Activated CD8-positive, alpha-beta memory T cell treated with anti-CD3 and anti-CD28 coated beads, Interleukin-2, amount 10 ng/mL, durations not matched to agents 7 days and 5 days (primary cell): ENCODE measurements at regions not wholly inside any gene's neighbourhood (a gene's known extent, or its start where the extent isn't known, plus 50 kb on each side); places are given as distances from the start of the nearest gene placed in this dataset.

Experiments used
- ATAC-seq: fragments of 150-1000 bp; cut with Tn5 transposase; one replicate; pipeline ENCODE4 v1.10.0; 2021; ENCODE audit warnings: moderate library complexity
- CTCF ChIA-PET: fragments of 350-600 bp; sonication (Branson Sonifier 250); formaldehyde crosslinking; loops from one replicate; lab custom pipeline; 2021; ENCODE audit warnings: antibody characterized with exemption; lab: Charles Lee
- DNase-seq: peaks from one replicate; pipeline ENCODE4 v3.0.0-alpha.2; 2020
- H3K27ac Mint-ChIP-seq: one replicate; pipeline ENCODE4 v1.8.0; 2021; ENCODE audit warnings: mild to moderate bottlenecking, mixed read lengths
- H3K27me3 Mint-ChIP-seq: one replicate; pipeline ENCODE4 v1.8.0; 2021; ENCODE audit warnings: mixed read lengths
- H3K36me3 Mint-ChIP-seq: one replicate; pipeline ENCODE4 v1.8.0; 2021; ENCODE audit warnings: mild to moderate bottlenecking, mixed read lengths
- H3K4me1 Mint-ChIP-seq: one replicate; pipeline ENCODE4 v1.8.0; 2021; ENCODE audit warnings: mixed read lengths
- H3K4me3 Mint-ChIP-seq: one replicate; pipeline ENCODE4 v1.8.0; 2021; ENCODE audit warnings: mild to moderate bottlenecking, moderate library complexity, mixed read lengths
- H3K9me3 Mint-ChIP-seq: one replicate; pipeline ENCODE4 v1.8.0; 2022; ENCODE audit warnings: low read depth, mixed read lengths

- Mint-ChIP-seq H3K4me1 (peaks cover 87% of the 10 kb centered on the region), H3K27ac (peak overlapping the region; percentile 78), H3K9me3 (no peaks in the 10 kb centered on the region), H3K4me3 (peak overlapping the region; percentile 35), H3K36me3 (peaks cover 2% of the 10 kb centered on the region), H3K27me3 (no peaks in the 10 kb centered on the region)
- ATAC-seq (no peak), DNase-seq (no peak)
- CTCF ChIA-PET = interaction anchor here (1.5 to 1.6 kb wide), 2 partner anchors 15 to 54 kb away, joined by 4 to 7 read pairs; no protein-coding TSS in a partner anchor
Observed at GRCh38 chr17:77385750-77386501, 245.2 kb downstream of the SEC14L1 start.

DNA sequence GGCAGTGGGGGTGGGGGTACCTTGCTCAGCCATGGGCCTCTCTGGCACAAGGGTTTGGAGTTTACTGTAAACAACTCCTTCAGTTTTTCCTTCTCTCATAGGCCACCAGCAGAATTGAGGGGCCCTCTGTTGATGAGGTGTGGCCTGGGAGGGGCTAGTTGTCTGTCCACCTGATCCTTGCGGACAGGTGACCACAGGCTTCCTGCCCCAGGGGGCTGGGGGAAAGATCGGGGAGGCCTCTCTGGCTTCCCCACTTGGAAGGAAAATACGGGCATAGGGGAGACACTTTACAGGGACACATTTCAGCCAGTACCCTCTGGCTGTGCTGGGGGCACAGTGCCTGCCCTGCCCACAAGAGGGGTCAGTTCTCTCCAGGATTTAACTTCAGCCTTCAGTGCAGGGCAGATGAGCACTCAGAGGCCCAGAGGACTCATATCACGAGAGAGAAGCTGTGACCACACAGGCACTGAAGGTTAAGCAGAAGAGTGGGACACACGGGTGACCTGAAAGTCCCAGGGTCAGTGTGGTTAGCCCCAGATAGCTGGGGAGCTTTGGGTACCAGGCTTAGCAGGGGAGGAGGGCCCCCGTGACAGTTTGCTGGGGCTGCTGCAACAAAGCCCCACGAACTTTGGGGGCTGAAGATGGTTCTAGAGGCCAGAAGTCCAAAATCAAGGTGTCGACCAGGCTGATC, 245.9 kb downstream of the SEC14L1 start:
- peak overlapping the region; percentile 35 for H3K4me3 Mint-ChIP-seq
- H3K27ac Mint-ChIP-seq = peak overlapping the region; percentile 78
- peaks cover 6% of the 10 kb centered on the region for H3K36me3 Mint-ChIP-seq
- H3K4me1 Mint-ChIP-seq = peaks cover 87% of the 10 kb centered on the region
- CTCF ChIA-PET = interaction anchor here (0.7 to 1.6 kb wide), 5 partner anchors 10 to 109 kb away, joined by 3 to 10 read pairs (median 5); no protein-coding TSS in a partner anchor
- no peaks in the 10 kb centered on the region for H3K9me3 Mint-ChIP-seq
- ATAC-seq = no peak
- DNase-seq = peak; percentile 71
- H3K27me3 Mint-ChIP-seq = no peaks in the 10 kb centered on the region

- CTCF ChIA-PET = interaction anchor here (1.6 to 4.9 kb wide), 6 partner anchors 12 to 57 kb away, joined by 7 to 53 read pairs (median 30); no protein-coding TSS in a partner anchor
- Mint-ChIP-seq H3K4me1 (peaks cover 88% of the 10 kb centered on the region), H3K27ac (peak overlapping the region; percentile 63), H3K9me3 (no peaks in the 10 kb centered on the region), H3K36me3 (peaks cover 6% of the 10 kb centered on the region), H3K4me3 (no peak overlapping the region), H3K27me3 (no peaks in the 10 kb centered on the region)
- no peak for DNase-seq
- no peak for ATAC-seq
Observed at GRCh38 chr17:77387891-77388290, 247.1 kb downstream of the SEC14L1 start.

GRCh38 chr17:77388384-77389306, 247.9 kb downstream of the SEC14L1 start:
- CTCF ChIA-PET = interaction anchor here (0.7 to 4.9 kb wide), 14 partner anchors 12 to 547 kb away, joined by 3 to 53 read pairs (median 6); no protein-coding TSS in a partner anchor
- Mint-ChIP-seq H3K4me3 (peak overlapping the region; percentile 66), H3K4me1 (peaks cover 85% of the 10 kb centered on the region), H3K27ac (peak overlapping the region; percentile 91), H3K36me3 (peaks cover 7% of the 10 kb centered on the region), H3K9me3 (no peaks in the 10 kb centered on the region), H3K27me3 (no peaks in the 10 kb centered on the region)
- DNase-seq (no peak), ATAC-seq (peak; percentile 4)

DNA sequence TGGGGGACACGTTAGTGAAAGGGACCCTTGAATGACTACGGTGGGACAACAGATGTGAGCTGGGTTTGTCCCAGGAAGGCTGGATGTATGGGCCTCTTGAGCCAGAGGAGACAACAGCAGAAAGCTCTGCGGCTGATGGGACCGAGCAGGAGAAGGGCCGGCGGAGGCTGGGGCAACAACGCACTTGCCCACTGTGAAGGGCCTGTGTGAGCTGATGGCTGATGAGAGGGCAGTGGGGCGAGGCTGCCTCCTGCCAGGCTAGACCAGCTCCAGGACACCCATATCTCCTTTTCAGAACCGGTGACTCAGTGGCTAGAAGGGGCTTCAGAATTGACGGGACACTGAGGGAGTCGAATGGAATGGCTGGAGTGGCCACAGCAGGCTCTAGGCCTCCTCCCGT, 250.1 kb downstream of the SEC14L1 start:
- CTCF ChIA-PET = interaction anchor here (1.1 to 4.9 kb wide), 8 partner anchors 8 to 69 kb away, joined by 3 to 53 read pairs (median 14); no protein-coding TSS in a partner anchor
- H3K27me3 Mint-ChIP-seq = no peaks in the 10 kb centered on the region
- DNase-seq (no peak), ATAC-seq (no peak)
- peaks cover 9% of the 10 kb centered on the region for H3K36me3 Mint-ChIP-seq
- H3K27ac Mint-ChIP-seq = peak overlapping the region; percentile 82
- no peaks in the 10 kb centered on the region for H3K9me3 Mint-ChIP-seq
- peaks cover 80% of the 10 kb centered on the region for H3K4me1 Mint-ChIP-seq
- H3K4me3 Mint-ChIP-seq = peak overlapping the region; percentile 38

- DNase-seq (peak; percentile 81), ATAC-seq (peak; percentile 37)
- peak overlapping the region; percentile 42 for H3K4me3 Mint-ChIP-seq
- H3K4me1 Mint-ChIP-seq = peaks cover 72% of the 10 kb centered on the region
- H3K9me3 Mint-ChIP-seq = no peaks in the 10 kb centered on the region
- peak overlapping the region; percentile 82 for H3K27ac Mint-ChIP-seq
- CTCF ChIA-PET = interaction anchor here (1.1 to 4.9 kb wide), 6 partner anchors 8 to 60 kb away, joined by 3 to 53 read pairs (median 8); no protein-coding TSS in a partner anchor
- no peaks in the 10 kb centered on the region for H3K27me3 Mint-ChIP-seq
- peaks cover 9% of the 10 kb centered on the region for H3K36me3 Mint-ChIP-seq
Observed at GRCh38 chr17:77391668-77392375, 251.1 kb downstream of the SEC14L1 start.

DNA sequence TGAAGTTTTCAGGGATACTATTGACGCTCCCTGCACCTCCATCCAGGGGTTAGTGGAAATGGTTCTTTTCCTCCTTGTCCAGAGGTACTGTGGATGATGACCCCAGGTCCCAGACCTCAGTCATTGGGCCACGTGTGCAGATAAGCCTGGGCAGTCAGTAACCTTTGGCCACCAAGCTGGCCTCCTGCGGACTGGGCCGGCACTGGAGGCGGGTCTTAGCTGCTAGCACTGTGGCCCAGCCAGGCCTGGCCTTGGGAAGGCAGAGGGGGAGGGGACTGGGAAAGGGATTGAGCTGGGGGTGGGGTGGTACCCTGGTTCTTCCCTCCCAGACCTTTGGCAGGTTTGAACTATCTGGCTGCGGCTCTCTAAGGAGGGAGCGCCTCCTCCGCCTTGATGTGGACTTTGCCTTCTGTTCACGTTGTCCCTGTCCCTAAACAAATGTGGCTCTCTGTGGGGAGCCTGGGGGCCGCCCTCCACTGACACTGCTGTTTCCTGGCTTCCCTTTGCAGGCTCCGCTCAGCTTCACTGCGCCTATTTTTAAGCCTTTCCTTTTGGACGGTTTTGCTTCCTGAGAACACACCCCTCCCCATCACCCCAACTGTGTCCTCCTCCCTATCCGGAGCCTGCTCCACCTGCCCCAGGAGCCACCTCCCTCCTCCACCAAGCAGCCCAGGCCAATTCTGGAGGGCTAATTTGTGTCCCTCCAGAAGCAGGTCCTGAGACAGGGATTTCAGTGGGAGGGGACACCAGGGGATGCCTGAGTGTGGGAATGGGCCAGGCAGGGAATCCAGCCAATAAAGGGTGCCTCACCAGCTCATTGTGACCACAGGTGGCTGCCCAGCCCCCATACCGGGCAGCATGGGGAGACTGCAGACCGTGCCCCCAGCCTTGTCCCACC, 251.9 kb downstream of the SEC14L1 start:
- ATAC-seq = no peak
- Mint-ChIP-seq H3K36me3 (peaks cover 9% of the 10 kb centered on the region), H3K27me3 (no peaks in the 10 kb centered on the region), H3K4me3 (peak overlapping the region; percentile 42), H3K9me3 (no peaks in the 10 kb centered on the region), H3K4me1 (peaks cover 64% of the 10 kb centered on the region), H3K27ac (peak overlapping the region; percentile 82)
- DNase-seq = no peak
- CTCF ChIA-PET = interaction anchor here (0.9 to 4.9 kb wide), 8 partner anchors 8 to 61 kb away, joined by 3 to 53 read pairs (median 6); no protein-coding TSS in a partner anchor

DNA sequence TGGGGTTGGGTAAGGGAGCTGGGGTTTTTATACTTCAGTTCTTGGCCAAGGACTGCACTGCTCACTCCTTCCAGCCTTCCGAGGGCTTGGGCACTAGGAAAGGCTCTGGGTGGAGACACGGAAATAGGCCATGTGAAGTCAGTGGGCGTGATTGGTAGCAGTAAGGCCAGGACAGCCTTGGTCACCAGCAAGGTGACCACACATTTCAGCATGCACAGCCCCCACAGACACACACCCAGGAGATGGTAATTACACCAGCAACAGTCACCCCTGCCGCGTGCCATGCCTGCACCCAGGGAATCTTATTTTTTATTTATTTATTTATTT, 252.5 kb downstream of the SEC14L1 start:
- CTCF ChIA-PET = interaction anchor here (0.9 to 2.6 kb wide), 3 partner anchors 11 to 36 kb away, joined by 3 to 10 read pairs (median 3); no protein-coding TSS in a partner anchor
- ATAC-seq (no peak), DNase-seq (no peak)
- H3K4me3 Mint-ChIP-seq = no peak overlapping the region
- no peaks in the 10 kb centered on the region for H3K9me3 Mint-ChIP-seq
- H3K4me1 Mint-ChIP-seq = peaks cover 60% of the 10 kb centered on the region
- H3K27ac Mint-ChIP-seq = peak overlapping the region; percentile 49
- H3K36me3 Mint-ChIP-seq = peaks cover 9% of the 10 kb centered on the region
- no peaks in the 10 kb centered on the region for H3K27me3 Mint-ChIP-seq

DNA sequence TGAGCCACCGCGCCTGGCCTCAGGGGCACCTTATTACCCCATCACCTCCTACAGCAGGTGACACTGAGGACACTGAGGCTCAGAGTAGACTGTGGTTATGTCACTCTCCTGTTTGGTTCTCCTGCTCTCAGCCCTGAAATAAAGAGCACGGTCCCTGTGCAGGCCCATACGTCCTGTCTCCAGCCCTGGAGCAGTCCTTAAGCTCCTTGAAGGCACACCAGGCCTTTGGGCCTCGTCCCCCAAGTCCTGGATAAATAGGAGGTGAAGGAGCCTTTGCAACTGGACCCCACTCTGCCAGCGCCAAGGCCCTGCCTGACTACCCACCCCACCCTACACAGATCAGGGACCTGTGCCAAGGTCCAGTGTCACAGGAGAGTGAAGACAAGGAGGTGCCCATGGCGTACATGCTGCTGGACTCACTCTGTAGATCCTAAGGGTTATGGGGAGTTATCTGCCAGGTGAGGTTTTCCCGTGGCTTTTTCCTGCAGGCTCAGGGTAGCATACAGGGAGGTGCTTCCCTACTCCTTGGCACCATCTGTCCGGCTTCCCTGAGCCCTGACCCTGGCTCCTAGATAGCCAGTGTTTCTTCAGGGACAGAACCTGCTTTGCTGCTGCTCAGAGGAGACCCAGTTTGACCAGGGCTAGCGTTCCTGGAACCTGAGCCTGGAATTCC, 253.2 kb downstream of the SEC14L1 start:
- H3K9me3 Mint-ChIP-seq = no peaks in the 10 kb centered on the region
- peaks cover 9% of the 10 kb centered on the region for H3K36me3 Mint-ChIP-seq
- CTCF ChIA-PET = interaction anchor here (0.9 to 1.0 kb wide), 2 partner anchors 11 to 12 kb away, joined by 3 read pairs; no protein-coding TSS in a partner anchor

GRCh38 chr17:77394540-77395295, 253.9 kb downstream of the SEC14L1 start:
- H3K36me3 Mint-ChIP-seq = peaks cover 9% of the 10 kb centered on the region
- ATAC-seq = no peak
- CTCF ChIA-PET = no interaction called here
- H3K27ac Mint-ChIP-seq = peak overlapping the region; percentile 15
- no peak overlapping the region for H3K4me3 Mint-ChIP-seq
- no peaks in the 10 kb centered on the region for H3K9me3 Mint-ChIP-seq
- peaks cover 59% of the 10 kb centered on the region for H3K4me1 Mint-ChIP-seq
- no peak for DNase-seq
- H3K27me3 Mint-ChIP-seq = no peaks in the 10 kb centered on the region

More for the DNA sequence above, 253.2 kb downstream of the SEC14L1 start:
- Mint-ChIP-seq H3K27ac (no peak overlapping the region), H3K4me3 (no peak overlapping the region), H3K4me1 (peaks cover 59% of the 10 kb centered on the region), H3K27me3 (no peaks in the 10 kb centered on the region)
- no peak for DNase-seq
- no peak for ATAC-seq
